WTC11 (cell line): ENCODE measurements at regions not wholly inside any gene's neighbourhood (a gene's known extent, or its start where the extent isn't known, plus 50 kb on each side); places are given as distances from the start of the nearest gene placed in this dataset.

Experiments used
- ETV6 ChIP-seq: sonication (generic); formaldehyde crosslinking; IDR thresholded peaks from 2 replicates; pipeline ENCODE4 v1.8.1; 2022; ENCODE audit warnings: mild to moderate bottlenecking, missing genetic modification reagents
- NR2C2 ChIP-seq: sonication (generic); formaldehyde crosslinking; IDR thresholded peaks from 2 replicates; pipeline ENCODE4 v1.8.0; 2022; ENCODE audit warnings: mild to moderate bottlenecking, missing genetic modification reagents
- SP1 ChIP-seq: sonication (generic); formaldehyde crosslinking; conservative IDR thresholded peaks from 2 replicates; pipeline ENCODE4 v1.8.1; 2022; ENCODE audit warnings: missing genetic modification reagents
- TEAD4 ChIP-seq: sonication (generic); formaldehyde crosslinking; IDR thresholded peaks from 2 replicates; pipeline ENCODE4 v1.8.0; 2022; ENCODE audit warnings: mild to moderate bottlenecking, missing genetic modification reagents
- ZNF121 ChIP-seq: sonication (generic); formaldehyde crosslinking; IDR thresholded peaks from 2 replicates; pipeline ENCODE4 v1.8.0; 2023; ENCODE audit warnings: missing genetic modification reagents
- ZNF138 ChIP-seq: sonication (generic); formaldehyde crosslinking; conservative IDR thresholded peaks from 2 replicates; pipeline ENCODE4 v1.8.1; 2022; ENCODE audit warnings: mild to moderate bottlenecking, moderate library complexity, missing genetic modification reagents
- TF ChIP-seq, protein P1 (sequence below): sonication (generic); formaldehyde crosslinking; IDR thresholded peaks from 2 replicates; pipeline ENCODE4 v1.8.0; 2022; ENCODE audit warnings: mild to moderate bottlenecking, missing genetic modification reagents
- TF ChIP-seq, protein P2 (sequence below): fragments of 200-600 bp; IDR thresholded peaks from 2 replicates; pipeline ENCODE4 v1.8.0; 2022; ENCODE audit warnings: antibody characterized with exemption
- TF ChIP-seq, protein P3 (sequence below): sonication (generic); formaldehyde crosslinking; IDR thresholded peaks from 2 replicates; pipeline ENCODE4 v1.8.0; 2022; ENCODE audit warnings: mild to moderate bottlenecking, missing genetic modification reagents
- TF ChIP-seq, protein P4 (sequence below): sonication (generic); formaldehyde crosslinking; IDR thresholded peaks from 2 replicates; pipeline ENCODE4 v1.8.1; 2022; ENCODE audit warnings: mild to moderate bottlenecking, missing genetic modification reagents, moderate library complexity, borderline replicate concordance
- TF ChIP-seq, protein P5 (sequence below): sonication (generic); formaldehyde crosslinking; IDR thresholded peaks from 2 replicates; pipeline ENCODE4 v1.8.1; 2023; ENCODE audit warnings: mild to moderate bottlenecking, missing genetic modification reagents
- TF ChIP-seq, protein P6 (sequence below): sonication (generic); formaldehyde crosslinking; IDR thresholded peaks from 2 replicates; pipeline ENCODE4 v1.8.1; 2023; ENCODE audit warnings: mild to moderate bottlenecking, missing genetic modification reagents, moderate library complexity

DNA sequence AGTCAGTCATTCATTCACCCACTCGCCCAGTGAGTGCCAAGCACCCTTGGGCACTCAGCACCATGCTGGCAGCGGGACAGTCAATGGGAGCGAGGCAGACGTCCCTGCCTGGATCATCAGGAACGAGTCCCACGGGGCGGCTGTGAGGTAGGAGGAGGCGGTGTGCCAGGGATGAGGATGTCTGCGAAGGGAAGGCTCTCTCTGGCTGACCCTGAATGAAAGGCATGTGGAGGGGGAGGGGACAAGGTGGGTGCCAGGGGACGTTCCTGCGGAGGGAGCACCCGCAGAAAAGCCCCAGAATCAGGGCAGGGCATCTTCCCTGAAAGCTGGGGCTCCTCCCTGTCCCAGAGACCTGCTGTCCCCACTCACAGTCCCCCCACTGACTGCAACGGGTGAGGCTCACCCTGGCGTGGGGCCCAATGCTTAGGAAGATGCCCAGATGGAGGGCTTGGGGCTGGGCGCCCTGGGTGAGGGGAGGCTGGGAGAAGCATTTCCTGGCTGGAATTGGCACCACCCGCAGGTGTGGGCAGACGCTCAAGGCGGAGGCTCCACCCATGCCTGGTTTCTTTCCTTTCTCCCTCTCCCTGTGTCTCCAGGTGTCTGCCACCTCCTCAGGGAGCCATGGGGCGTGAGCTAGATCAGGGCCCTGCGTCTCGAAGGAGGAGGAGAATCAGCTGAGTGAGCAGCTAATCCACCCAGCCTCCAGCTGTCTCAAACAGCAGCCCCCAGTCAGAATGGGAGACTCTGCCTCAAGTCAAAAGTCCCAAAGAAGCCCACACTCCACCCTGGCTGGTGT lies 179.0 kb upstream of the PPP1R26 start:
- TF ChIP-seq ETV6 (CRISPR knock-in tag), result no peak
- TF ChIP-seq, protein P1, sequence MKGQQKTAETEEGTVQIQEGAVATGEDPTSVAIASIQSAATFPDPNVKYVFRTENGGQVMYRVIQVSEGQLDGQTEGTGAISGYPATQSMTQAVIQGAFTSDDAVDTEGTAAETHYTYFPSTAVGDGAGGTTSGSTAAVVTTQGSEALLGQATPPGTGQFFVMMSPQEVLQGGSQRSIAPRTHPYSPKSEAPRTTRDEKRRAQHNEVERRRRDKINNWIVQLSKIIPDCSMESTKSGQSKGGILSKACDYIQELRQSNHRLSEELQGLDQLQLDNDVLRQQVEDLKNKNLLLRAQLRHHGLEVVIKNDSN (CRISPR knock-in tag), result no peak
- TF ChIP-seq, protein P2, sequence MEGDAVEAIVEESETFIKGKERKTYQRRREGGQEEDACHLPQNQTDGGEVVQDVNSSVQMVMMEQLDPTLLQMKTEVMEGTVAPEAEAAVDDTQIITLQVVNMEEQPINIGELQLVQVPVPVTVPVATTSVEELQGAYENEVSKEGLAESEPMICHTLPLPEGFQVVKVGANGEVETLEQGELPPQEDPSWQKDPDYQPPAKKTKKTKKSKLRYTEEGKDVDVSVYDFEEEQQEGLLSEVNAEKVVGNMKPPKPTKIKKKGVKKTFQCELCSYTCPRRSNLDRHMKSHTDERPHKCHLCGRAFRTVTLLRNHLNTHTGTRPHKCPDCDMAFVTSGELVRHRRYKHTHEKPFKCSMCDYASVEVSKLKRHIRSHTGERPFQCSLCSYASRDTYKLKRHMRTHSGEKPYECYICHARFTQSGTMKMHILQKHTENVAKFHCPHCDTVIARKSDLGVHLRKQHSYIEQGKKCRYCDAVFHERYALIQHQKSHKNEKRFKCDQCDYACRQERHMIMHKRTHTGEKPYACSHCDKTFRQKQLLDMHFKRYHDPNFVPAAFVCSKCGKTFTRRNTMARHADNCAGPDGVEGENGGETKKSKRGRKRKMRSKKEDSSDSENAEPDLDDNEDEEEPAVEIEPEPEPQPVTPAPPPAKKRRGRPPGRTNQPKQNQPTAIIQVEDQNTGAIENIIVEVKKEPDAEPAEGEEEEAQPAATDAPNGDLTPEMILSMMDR, result no peak
- no peak for TF ChIP-seq ZNF121 (CRISPR knock-in tag)
- TF ChIP-seq, protein P3, sequence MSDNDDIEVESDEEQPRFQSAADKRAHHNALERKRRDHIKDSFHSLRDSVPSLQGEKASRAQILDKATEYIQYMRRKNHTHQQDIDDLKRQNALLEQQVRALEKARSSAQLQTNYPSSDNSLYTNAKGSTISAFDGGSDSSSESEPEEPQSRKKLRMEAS (CRISPR knock-in tag), result no peak
- no peak for TF ChIP-seq NR2C2
- TF ChIP-seq, protein P4, sequence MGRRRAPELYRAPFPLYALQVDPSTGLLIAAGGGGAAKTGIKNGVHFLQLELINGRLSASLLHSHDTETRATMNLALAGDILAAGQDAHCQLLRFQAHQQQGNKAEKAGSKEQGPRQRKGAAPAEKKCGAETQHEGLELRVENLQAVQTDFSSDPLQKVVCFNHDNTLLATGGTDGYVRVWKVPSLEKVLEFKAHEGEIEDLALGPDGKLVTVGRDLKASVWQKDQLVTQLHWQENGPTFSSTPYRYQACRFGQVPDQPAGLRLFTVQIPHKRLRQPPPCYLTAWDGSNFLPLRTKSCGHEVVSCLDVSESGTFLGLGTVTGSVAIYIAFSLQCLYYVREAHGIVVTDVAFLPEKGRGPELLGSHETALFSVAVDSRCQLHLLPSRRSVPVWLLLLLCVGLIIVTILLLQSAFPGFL (CRISPR knock-in tag), result no peak
- TF ChIP-seq SP1 (CRISPR knock-in tag), result no peak
- TF ChIP-seq, protein P5, sequence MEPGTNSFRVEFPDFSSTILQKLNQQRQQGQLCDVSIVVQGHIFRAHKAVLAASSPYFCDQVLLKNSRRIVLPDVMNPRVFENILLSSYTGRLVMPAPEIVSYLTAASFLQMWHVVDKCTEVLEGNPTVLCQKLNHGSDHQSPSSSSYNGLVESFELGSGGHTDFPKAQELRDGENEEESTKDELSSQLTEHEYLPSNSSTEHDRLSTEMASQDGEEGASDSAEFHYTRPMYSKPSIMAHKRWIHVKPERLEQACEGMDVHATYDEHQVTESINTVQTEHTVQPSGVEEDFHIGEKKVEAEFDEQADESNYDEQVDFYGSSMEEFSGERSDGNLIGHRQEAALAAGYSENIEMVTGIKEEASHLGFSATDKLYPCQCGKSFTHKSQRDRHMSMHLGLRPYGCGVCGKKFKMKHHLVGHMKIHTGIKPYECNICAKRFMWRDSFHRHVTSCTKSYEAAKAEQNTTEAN (CRISPR knock-in tag), result no peak
- no peak for TF ChIP-seq ZNF138 (CRISPR knock-in tag)
- TF ChIP-seq, protein P6, sequence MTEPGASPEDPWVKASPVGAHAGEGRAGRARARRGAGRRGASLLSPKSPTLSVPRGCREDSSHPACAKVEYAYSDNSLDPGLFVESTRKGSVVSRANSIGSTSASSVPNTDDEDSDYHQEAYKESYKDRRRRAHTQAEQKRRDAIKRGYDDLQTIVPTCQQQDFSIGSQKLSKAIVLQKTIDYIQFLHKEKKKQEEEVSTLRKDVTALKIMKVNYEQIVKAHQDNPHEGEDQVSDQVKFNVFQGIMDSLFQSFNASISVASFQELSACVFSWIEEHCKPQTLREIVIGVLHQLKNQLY (CRISPR knock-in tag), result no peak
- TF ChIP-seq TEAD4 (CRISPR knock-in tag), result no peak
